ENCODE measurements at regions not wholly inside any gene's neighbourhood (a gene's known extent, or its start where the extent isn't known, plus 50 kb on each side); places are given as distances from the start of the nearest gene placed in this dataset.

GRCh38 chr15:77810130-77810571 lies 177.4 kb upstream of the LINGO1 start:
- no peak for DNase-seq

GRCh38 chr15:77808581-77809177 lies 176.0 kb upstream of the LINGO1 start:
- intact Hi-C loops (cut with DNase I), result no loop called here
- 75 to 90% methylated on average over 2 to 6 of the region's 8 CpGs for whole genome bisulfite sequencing, 2 donors
- no peaks in the 10 kb centered on the region for H3K36me3 ChIP-seq
- H3K4me1 ChIP-seq, result no peaks in the 10 kb centered on the region
- H3K27me3 ChIP-seq, result peaks cover 0 to 28% (median 0%) of the 10 kb centered on the region in 4 donors
- H3K4me3 ChIP-seq, result no peak overlapping the region
- H3K27ac ChIP-seq, result no peak overlapping the region
- no peaks in the 10 kb centered on the region for H3K9me3 ChIP-seq
- DNase-seq, result no peak
- TF ChIP-seq CTCF (IDR thresholded peaks at IDR 0.05), result no peak
- no peak for TF ChIP-seq POLR2A (IDR thresholded peaks at IDR 0.05)

More at GRCh38 chr15:77810130-77810571, 177.4 kb upstream of the LINGO1 start:
- Histone ChIP-seq H3K4me1 (no peaks in the 10 kb centered on the region), H3K27me3 (peaks cover 0 to 43% (median 0%) of the 10 kb centered on the region in 4 donors), H3K36me3 (no peaks in the 10 kb centered on the region), H3K9me3 (no peaks in the 10 kb centered on the region), H3K4me3 (no peak overlapping the region), H3K27ac (no peak overlapping the region)
- TF ChIP-seq CTCF (IDR thresholded peaks at IDR 0.05) (no peak), POLR2A (IDR thresholded peaks at IDR 0.05) (no peak)
- intact Hi-C loops (cut with DNase I), result no loop called here
- 54 to 68% methylated on average over 3 to 6 of the region's 6 CpGs for WGBS, 2 donors

GRCh38 chr15:77808075-77808474 lies 175.4 kb upstream of the LINGO1 start:
- Histone ChIP-seq H3K36me3 (no peaks in the 10 kb centered on the region), H3K27ac (no peak overlapping the region), H3K4me3 (no peak overlapping the region), H3K4me1 (no peaks in the 10 kb centered on the region), H3K27me3 (peaks cover 0 to 23% (median 0%) of the 10 kb centered on the region in 4 donors), H3K9me3 (no peaks in the 10 kb centered on the region)
- no peak for TF ChIP-seq CTCF (IDR thresholded peaks at IDR 0.05)
- TF ChIP-seq POLR2A (IDR thresholded peaks at IDR 0.05), result no peak
- intact Hi-C loops (cut with DNase I), result no loop called here
- WGBS, 2 donors, result 51 to 83% methylated on average over 1 to 5 of the region's 7 CpGs
- no peak for DNase-seq

- no peaks in the 10 kb centered on the region for H3K9me3 ChIP-seq
- WGBS, 2 donors, result 86 to 87% methylated on average over 8 to 9 of the region's 9 CpGs
- no peak for DNase-seq
- H3K4me3 ChIP-seq, result no peak overlapping the region
- TF ChIP-seq CTCF (IDR thresholded peaks at IDR 0.05) (no peak), POLR2A (IDR thresholded peaks at IDR 0.05) (no peak)
- peaks cover 0 to 20% (median 0%) of the 10 kb centered on the region in 4 donors for H3K27me3 ChIP-seq
- no peaks in the 10 kb centered on the region for H3K4me1 ChIP-seq
- intact Hi-C loops (cut with DNase I), result no loop called here
- H3K27ac ChIP-seq, result no peak overlapping the region
- no peaks in the 10 kb centered on the region for H3K36me3 ChIP-seq
These were observed 174.9 kb upstream of the LINGO1 start for GRCh38 chr15:77807611-77808010.

- H3K36me3 ChIP-seq, result no peaks in the 10 kb centered on the region
- WGBS, 2 donors, result 60 to 67% methylated on average over 5 of the region's 6 CpGs
- DNase-seq, result no peak
- TF ChIP-seq CTCF (IDR thresholded peaks at IDR 0.05), result no peak
- TF ChIP-seq POLR2A (IDR thresholded peaks at IDR 0.05), result no peak
- no peaks in the 10 kb centered on the region for H3K4me1 ChIP-seq
- H3K9me3 ChIP-seq, result no peaks in the 10 kb centered on the region
- peaks cover 0 to 15% (median 0%) of the 10 kb centered on the region in 4 donors for H3K27me3 ChIP-seq
- no peak overlapping the region for H3K27ac ChIP-seq
- no peak overlapping the region for H3K4me3 ChIP-seq
- intact Hi-C loops (cut with DNase I), result no loop called here
These were observed 174.4 kb upstream of the LINGO1 start for GRCh38 chr15:77807115-77807514.

Measured in esophagus squamous epithelium (tissue), 5 donors.